ENCODE measurements at regions not wholly inside any gene's neighbourhood (a gene's known extent, or its start where the extent isn't known, plus 50 kb on each side); places are given as distances from the start of the nearest gene placed in this dataset.

DNA sequence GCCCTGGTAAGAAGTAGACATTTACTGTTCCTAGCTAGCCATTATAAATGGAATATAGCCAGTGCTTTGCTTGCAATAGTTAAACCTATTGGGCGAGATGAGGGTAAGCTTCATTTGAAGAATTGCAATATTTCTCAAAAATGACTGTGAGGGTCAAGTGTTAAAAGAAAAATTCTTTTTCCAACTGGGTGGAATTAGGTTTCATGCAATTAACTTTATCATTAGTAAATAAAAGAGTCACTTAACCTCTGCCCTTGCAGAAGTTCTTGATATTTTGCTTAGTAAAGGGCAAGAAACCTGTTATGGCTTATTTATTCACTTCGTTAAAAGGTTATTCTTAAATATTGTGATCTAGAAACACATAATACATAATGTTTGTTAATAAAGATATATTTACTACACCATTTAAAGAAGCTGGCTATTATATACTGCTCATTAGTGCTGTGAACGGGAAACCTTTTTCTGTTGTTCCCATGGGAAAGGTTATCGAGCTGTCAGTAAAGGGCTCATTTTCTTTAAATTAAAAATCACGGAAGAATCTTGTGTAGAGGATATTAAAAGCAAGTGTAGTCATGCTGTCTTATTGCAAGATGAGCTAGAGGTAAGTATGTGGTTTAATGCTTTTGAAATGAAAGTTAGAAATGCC lies 370.5 kb downstream of the CSNK1G3 start:
- no peak for DNase-seq (ENCODE audit: low read depth, low spot score)
- TF ChIP-seq CTCF (optimal IDR thresholded peaks at IDR 0.05 in 1 of 3, IDR thresholded peaks at IDR 0.05 in 1 of 3, conservative IDR thresholded peaks at IDR 0.05 in 1 of 3; ENCODE audit: extremely low read depth in 1 of 3, insufficient read depth in 2 of 3, low read length in 3 of 3) (no peak), EZH2 (IDR thresholded peaks at IDR 0.05; ENCODE audit: low read length) (no peak)
- Histone ChIP-seq H3K27me3 (ENCODE audit: control insufficient read depth, extremely low read depth, insufficient read depth, low read length) (no peaks in the 10 kb centered on the region), H4K20me1 (ENCODE audit: control insufficient read depth, extremely low read depth, insufficient read depth, low read length) (no peaks in the 10 kb centered on the region), H3K27ac (ENCODE audit: control insufficient read depth, insufficient read depth, low read length) (no peak overlapping the region), H3K4me1 (ENCODE audit: control insufficient read depth, extremely low read depth, insufficient read depth, low read length) (no peaks in the 10 kb centered on the region), H3K9me1 (ENCODE audit: control insufficient read depth, extremely low read depth, insufficient read depth, low read length) (no peaks in the 10 kb centered on the region), H3K4me2 (ENCODE audit: control insufficient read depth, extremely low read depth, insufficient read depth, low read depth, low read length) (no peak overlapping the region), H3K9me3 (ENCODE audit: control insufficient read depth, low read depth, low read length) (no peaks in the 10 kb centered on the region), H3K4me3 (ENCODE audit: control insufficient read depth in 2 of 3, extremely low read depth in 1 of 3, insufficient read depth in 2 of 3, low read depth in 1 of 3, low read length in 3 of 3) (no peak overlapping the region), H2AFZ (ENCODE audit: control insufficient read depth, low read length) (no peak overlapping the region), H3K9ac (ENCODE audit: control insufficient read depth, extremely low read depth, insufficient read depth, low read length) (no peak overlapping the region), H3K79me2 (ENCODE audit: control insufficient read depth, insufficient read depth, low read length) (no peaks in the 10 kb centered on the region), H3K36me3 (ENCODE audit: control insufficient read depth in 2 of 2, extremely low read depth in 1 of 2, insufficient read depth in 2 of 2, low read length in 2 of 2) (no peaks in the 10 kb centered on the region)
- dilution Hi-C loops (cut with MboI; ENCODE audit: extremely low pct_ligation_motif_present, low sequenced_read_pairs) = no loop called here
- no peak for FAIRE-seq

DNA sequence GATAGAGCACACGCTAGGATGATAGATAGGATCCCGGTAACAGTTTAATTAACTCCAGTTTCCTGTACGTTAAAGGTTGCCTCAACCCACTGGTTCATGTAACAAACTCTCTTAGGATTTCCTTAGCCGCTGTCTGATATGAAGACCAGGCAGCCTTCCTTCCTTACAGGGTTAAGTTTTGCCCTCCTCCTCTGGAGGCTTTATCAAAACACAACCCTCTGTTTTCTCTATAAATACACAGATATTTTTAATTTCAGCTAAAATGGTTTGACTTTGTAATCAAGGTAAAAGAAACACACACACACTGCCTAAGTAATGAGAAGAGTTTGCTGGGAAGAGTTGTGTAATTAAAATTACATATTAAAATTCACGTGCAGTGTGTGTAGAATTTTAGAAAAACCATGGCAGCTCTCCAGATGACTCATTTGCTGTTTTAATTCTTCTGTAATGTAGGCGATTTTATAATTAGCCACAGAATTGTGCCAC lies 369.8 kb downstream of the CSNK1G3 start:
- no peak for FAIRE-seq

More for the DNA sequence above, 369.8 kb downstream of the CSNK1G3 start:
- Histone ChIP-seq H3K9ac (ENCODE audit: control insufficient read depth, extremely low read depth, insufficient read depth, low read length) (no peak overlapping the region), H3K27me3 (ENCODE audit: control insufficient read depth, extremely low read depth, insufficient read depth, low read length) (no peaks in the 10 kb centered on the region), H3K27ac (ENCODE audit: control insufficient read depth, insufficient read depth, low read length) (no peak overlapping the region), H3K9me3 (ENCODE audit: control insufficient read depth, low read depth, low read length) (no peaks in the 10 kb centered on the region), H3K4me3 (ENCODE audit: control insufficient read depth in 2 of 3, extremely low read depth in 1 of 3, insufficient read depth in 2 of 3, low read depth in 1 of 3, low read length in 3 of 3) (no peak overlapping the region), H3K4me1 (ENCODE audit: control insufficient read depth, extremely low read depth, insufficient read depth, low read length) (no peaks in the 10 kb centered on the region), H4K20me1 (ENCODE audit: control insufficient read depth, extremely low read depth, insufficient read depth, low read length) (no peaks in the 10 kb centered on the region), H3K4me2 (ENCODE audit: control insufficient read depth, extremely low read depth, insufficient read depth, low read depth, low read length) (no peak overlapping the region), H3K9me1 (ENCODE audit: control insufficient read depth, extremely low read depth, insufficient read depth, low read length) (no peaks in the 10 kb centered on the region), H2AFZ (ENCODE audit: control insufficient read depth, low read length) (no peak overlapping the region), H3K36me3 (ENCODE audit: control insufficient read depth in 2 of 2, extremely low read depth in 1 of 2, insufficient read depth in 2 of 2, low read length in 2 of 2) (no peaks in the 10 kb centered on the region), H3K79me2 (ENCODE audit: control insufficient read depth, insufficient read depth, low read length) (no peaks in the 10 kb centered on the region)
- dilution Hi-C loops (cut with MboI; ENCODE audit: extremely low pct_ligation_motif_present, low sequenced_read_pairs) = no loop called here
- no peak for DNase-seq (ENCODE audit: low read depth, low spot score)
- no peak for TF ChIP-seq CTCF (optimal IDR thresholded peaks at IDR 0.05 in 1 of 3, IDR thresholded peaks at IDR 0.05 in 1 of 3, conservative IDR thresholded peaks at IDR 0.05 in 1 of 3; ENCODE audit: extremely low read depth in 1 of 3, insufficient read depth in 2 of 3, low read length in 3 of 3)
- no peak for TF ChIP-seq EZH2 (IDR thresholded peaks at IDR 0.05; ENCODE audit: low read length)

All from keratinocyte (primary cell).